Chondrocyte (in vitro differentiated cells): ENCODE measurements at regions not wholly inside any gene's neighbourhood (a gene's known extent, or its start where the extent isn't known, plus 50 kb on each side); places are given as distances from the start of the nearest gene placed in this dataset.

Experiments
- DNase-seq: peaks from one replicate; pipeline ENCODE4 v3.0.0; 2021; ENCODE audit warnings: mixed read lengths, low spot score
- H3K27ac Mint-ChIP-seq: one replicate; pipeline ENCODE4 v1.8.0; 2021; ENCODE audit warnings: mild to moderate bottlenecking, moderate library complexity, mixed read lengths; ENCODE audit not compliant: unreplicated experiment
- H3K27me3 Mint-ChIP-seq: 2 replicates; pipeline ENCODE4 v1.8.0; 2021; ENCODE audit warnings: low read depth, mixed read lengths
- H3K36me3 Mint-ChIP-seq: 2 replicates; pipeline ENCODE4 v1.8.0; 2021; ENCODE audit warnings: low read depth, mixed read lengths
- H3K4me1 Mint-ChIP-seq: 2 replicates; pipeline ENCODE4 v1.8.0; 2021; ENCODE audit warnings: low read depth, mild to moderate bottlenecking, mixed read lengths
- H3K4me3 Mint-ChIP-seq: one replicate; pipeline ENCODE4 v1.8.0; 2021; ENCODE audit warnings: mild to moderate bottlenecking, moderate library complexity, mixed read lengths; ENCODE audit not compliant: unreplicated experiment
- H3K9me3 Mint-ChIP-seq: 2 replicates; pipeline ENCODE4 v1.8.0; 2021; ENCODE audit warnings: low read depth, mixed read lengths
- TF ChIP-seq, protein P1 (sequence below): fragments of 200-600 bp; sonication (generic); IDR thresholded peaks from 2 replicates; pipeline ENCODE4 v1.5.0; 2021; ENCODE audit warnings: antibody characterized with exemption, mild to moderate bottlenecking, moderate library complexity

DNA sequence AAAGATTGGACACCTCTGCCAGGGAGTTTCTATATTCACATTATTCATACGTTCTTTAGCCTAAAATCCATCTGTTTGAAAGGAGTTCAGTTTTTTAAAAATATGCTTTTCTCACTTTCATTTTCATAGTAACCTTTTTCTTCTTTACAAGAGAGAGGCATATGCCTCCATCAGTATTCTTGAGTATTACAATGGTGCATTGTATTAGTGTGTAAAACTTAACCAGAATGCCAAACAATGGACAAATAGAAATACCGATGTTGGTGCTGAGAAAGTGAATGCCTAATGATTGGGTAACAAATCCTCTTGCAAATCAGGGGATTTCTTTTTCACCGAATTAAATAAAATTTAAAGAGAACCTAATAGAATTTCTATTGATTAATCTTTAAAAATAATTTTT lies 163.2 kb upstream of the LAMA2 start:
- H3K4me3 Mint-ChIP-seq = no peak overlapping the region
- DNase-seq = no peak
- no peaks in the 10 kb centered on the region for H3K36me3 Mint-ChIP-seq
- H3K27me3 Mint-ChIP-seq = peaks cover 14% of the 10 kb centered on the region
- TF ChIP-seq, protein P1, sequence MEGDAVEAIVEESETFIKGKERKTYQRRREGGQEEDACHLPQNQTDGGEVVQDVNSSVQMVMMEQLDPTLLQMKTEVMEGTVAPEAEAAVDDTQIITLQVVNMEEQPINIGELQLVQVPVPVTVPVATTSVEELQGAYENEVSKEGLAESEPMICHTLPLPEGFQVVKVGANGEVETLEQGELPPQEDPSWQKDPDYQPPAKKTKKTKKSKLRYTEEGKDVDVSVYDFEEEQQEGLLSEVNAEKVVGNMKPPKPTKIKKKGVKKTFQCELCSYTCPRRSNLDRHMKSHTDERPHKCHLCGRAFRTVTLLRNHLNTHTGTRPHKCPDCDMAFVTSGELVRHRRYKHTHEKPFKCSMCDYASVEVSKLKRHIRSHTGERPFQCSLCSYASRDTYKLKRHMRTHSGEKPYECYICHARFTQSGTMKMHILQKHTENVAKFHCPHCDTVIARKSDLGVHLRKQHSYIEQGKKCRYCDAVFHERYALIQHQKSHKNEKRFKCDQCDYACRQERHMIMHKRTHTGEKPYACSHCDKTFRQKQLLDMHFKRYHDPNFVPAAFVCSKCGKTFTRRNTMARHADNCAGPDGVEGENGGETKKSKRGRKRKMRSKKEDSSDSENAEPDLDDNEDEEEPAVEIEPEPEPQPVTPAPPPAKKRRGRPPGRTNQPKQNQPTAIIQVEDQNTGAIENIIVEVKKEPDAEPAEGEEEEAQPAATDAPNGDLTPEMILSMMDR = no peak
- no peak overlapping the region for H3K27ac Mint-ChIP-seq
- H3K4me1 Mint-ChIP-seq = no peaks in the 10 kb centered on the region
- no peaks in the 10 kb centered on the region for H3K9me3 Mint-ChIP-seq

DNA sequence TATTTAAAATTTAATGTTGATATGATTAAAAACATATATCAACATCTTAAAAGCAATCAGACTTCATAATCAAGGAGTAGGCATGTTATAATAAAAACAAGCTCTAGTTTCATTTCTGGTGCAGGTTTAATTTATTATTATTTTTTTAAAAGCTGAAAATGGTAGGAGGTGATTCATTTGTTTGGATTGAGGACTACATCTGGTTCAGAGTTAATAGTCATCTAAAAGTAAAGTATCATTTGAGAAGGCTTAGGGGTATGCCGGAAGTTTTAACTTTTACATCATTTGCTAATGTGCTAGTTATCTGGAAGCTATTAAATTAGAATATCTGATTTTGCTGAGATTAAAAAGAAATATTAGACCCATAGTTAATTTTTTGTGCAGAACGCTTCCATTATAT lies 169.5 kb upstream of the LAMA2 start:
- DNase-seq = no peak
- Mint-ChIP-seq H3K27me3 (peaks cover 9% of the 10 kb centered on the region), H3K9me3 (peaks cover 3% of the 10 kb centered on the region), H3K4me3 (no peak overlapping the region), H3K4me1 (peaks cover 8% of the 10 kb centered on the region), H3K36me3 (no peaks in the 10 kb centered on the region), H3K27ac (no peak overlapping the region)
- TF ChIP-seq, protein P1 = no peak

DNA sequence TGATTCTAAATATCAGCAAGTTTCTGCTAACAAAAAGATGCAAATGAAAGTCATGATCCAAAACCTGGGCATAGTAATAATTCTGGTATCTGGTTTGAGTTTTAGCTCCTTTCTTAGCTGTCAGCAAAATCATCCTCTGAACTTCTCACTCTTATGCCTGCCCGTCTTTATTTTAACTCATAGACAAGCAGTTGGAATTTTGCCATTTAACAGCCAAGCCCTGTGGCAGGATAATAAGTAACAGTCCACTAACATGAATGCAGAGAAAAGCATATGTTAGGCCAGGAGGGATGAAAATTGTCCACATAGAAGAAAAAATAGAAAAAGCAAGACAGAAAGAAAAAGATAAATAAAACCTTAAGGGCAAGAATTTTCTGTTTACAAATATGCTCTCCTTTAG lies 170.0 kb upstream of the LAMA2 start:
- Mint-ChIP-seq H3K4me1 (peaks cover 8% of the 10 kb centered on the region), H3K4me3 (no peak overlapping the region), H3K9me3 (peaks cover 3% of the 10 kb centered on the region), H3K27ac (no peak overlapping the region), H3K36me3 (no peaks in the 10 kb centered on the region), H3K27me3 (peaks cover 9% of the 10 kb centered on the region)
- TF ChIP-seq, protein P1 = no peak
- DNase-seq = no peak

DNA sequence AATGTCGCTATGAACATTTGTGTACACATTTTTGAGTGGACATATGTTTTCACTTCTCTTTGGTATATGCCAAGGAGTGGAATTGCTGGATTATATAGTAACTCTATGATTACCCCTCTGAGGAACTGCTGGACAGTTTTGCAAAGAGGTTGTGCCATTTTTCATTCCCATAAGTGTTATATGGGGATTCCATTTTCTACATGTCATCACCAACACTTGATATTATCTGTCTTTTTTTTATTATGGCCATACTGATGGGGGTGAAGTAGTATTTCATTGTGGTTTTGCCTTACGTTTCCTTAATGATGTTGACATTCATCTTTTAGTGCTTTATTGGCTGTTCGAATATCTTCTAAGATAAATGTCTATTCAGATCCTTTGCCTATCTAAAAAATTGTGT lies 171.8 kb upstream of the LAMA2 start:
- Mint-ChIP-seq H3K4me1 (peaks cover 8% of the 10 kb centered on the region), H3K9me3 (peaks cover 3% of the 10 kb centered on the region), H3K27me3 (peaks cover 6% of the 10 kb centered on the region), H3K36me3 (no peaks in the 10 kb centered on the region), H3K27ac (no peak overlapping the region), H3K4me3 (no peak overlapping the region)
- no peak for DNase-seq
- TF ChIP-seq, protein P1 = no peak

DNA sequence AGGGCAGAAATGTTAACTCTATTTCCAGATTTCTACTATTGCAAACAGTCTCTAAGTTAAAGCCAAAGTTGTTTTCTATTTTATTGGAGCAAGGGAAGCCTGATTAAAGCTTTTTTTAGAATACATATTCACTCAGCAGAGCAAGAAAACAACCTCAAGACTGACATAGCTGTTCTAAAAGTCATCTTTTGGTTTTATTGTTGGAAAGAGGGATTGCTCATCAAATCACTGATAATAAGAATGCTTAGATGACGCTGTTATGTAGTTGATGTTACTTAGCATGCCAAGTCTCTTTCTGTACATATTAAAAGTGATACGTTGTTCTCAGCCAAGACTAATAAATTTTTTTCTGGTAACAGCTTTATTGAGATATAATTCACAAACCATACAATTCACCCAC lies 172.6 kb upstream of the LAMA2 start:
- DNase-seq = no peak

More for the DNA sequence above, 172.6 kb upstream of the LAMA2 start:
- Mint-ChIP-seq H3K27me3 (no peaks in the 10 kb centered on the region), H3K36me3 (no peaks in the 10 kb centered on the region), H3K4me1 (peaks cover 8% of the 10 kb centered on the region), H3K27ac (no peak overlapping the region), H3K9me3 (peaks cover 3% of the 10 kb centered on the region), H3K4me3 (no peak overlapping the region)
- TF ChIP-seq, protein P1 = no peak
